ENCODE measurements at regions not wholly inside any gene's neighbourhood (a gene's known extent, or its start where the extent isn't known, plus 50 kb on each side); places are given as distances from the start of the nearest gene placed in this dataset.
A peak's percentile ranks its signal among the peaks of the same experiment; 100 is the strongest.

DNA sequence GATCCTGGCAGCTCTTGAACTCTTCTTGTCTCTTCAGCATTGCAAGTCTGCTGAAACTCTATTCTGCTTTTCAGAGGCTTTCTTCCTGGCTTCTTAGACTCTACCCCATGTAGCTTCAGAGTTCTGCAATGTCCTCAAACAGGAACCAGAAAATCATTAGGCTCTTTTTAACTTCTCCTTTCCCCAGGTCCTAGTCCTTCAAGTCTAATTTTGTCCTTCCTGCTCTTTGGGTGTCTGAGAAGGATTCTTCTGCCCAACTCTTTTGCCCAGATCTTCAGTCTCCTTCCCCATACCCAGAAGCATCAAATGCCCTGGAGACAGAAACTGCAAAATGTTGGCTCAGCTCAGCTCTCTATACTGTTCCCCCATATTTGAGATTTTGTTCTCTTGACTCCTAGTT lies 50.0 kb upstream of the CALM3 start:
- Histone ChIP-seq H3K4me2 (replicated peaks; ENCODE audit: extremely low read depth, low read length, poor library complexity, severe bottlenecking) (peak overlapping the region; percentile 38), H3K79me2 (ENCODE audit: insufficient read depth, low read length) (no peaks in the 10 kb centered on the region), H3K9ac (ENCODE audit: insufficient read depth, low read length, poor library complexity, severe bottlenecking) (no peak overlapping the region), H3K27ac (ENCODE audit: low read depth in 1 of 2, low read length in 2 of 2) (peak overlapping the region in 1 of 2 donors; percentile 77), H3K4me3 (replicated peaks in 1 of 3; ENCODE audit: low read depth in 2 of 3, low read length in 3 of 3) (peak overlapping the region in 1 of 3 experiments; percentile 28), H2AFZ (ENCODE audit: insufficient read depth, low read depth, low read length, poor library complexity, severe bottlenecking) (no peak overlapping the region), H4K20me1 (ENCODE audit: insufficient read depth, low read length) (no peaks in the 10 kb centered on the region), H3K27me3 (ENCODE audit: control insufficient read depth in 2 of 2, insufficient read depth in 2 of 2, low read length in 2 of 2) (no peaks in the 10 kb centered on the region), H3K9me3 (replicated peaks in 1 of 2; ENCODE audit: control insufficient read depth in 1 of 2, insufficient read depth in 1 of 2, low read length in 2 of 2) (peaks cover 9 to 16% of the 10 kb centered on the region in 2 donors), H3K4me1 (ENCODE audit: control insufficient read depth in 1 of 2, insufficient read depth in 2 of 2, low read length in 2 of 2) (peaks cover 35 to 54% of the 10 kb centered on the region in 2 donors), H3K36me3 (replicated peaks in 1 of 2; ENCODE audit: control insufficient read depth in 1 of 2, insufficient read depth in 2 of 2, low read length in 2 of 2) (no peaks in the 10 kb centered on the region)
- Mint-ChIP-seq H3K36me3 (peaks cover 0 to 3% of the 10 kb centered on the region in 2 donors), H3K4me1 (peaks cover 42% of the 10 kb centered on the region), H3K9me3 (peaks cover 13 to 34% (median 24%) of the 10 kb centered on the region in 7 donors), H3K27ac (peak overlapping the region; percentile 83 to 94 (median 87)), H3K4me3 (peak overlapping the region in 1 of 2 donors; percentile 55), H3K27me3 (ENCODE audit: low read depth in 3 of 3) (peaks cover 0 to 5% (median 2%) of the 10 kb centered on the region in 3 donors)
- DNase-seq: peak; percentile 62 to 77 (median 67)
- intact Hi-C loops (cut with micrococcal nuclease): loop anchor here in 1 of 2 donors (10.0 kb wide), 1 partner anchor 54 kb away; the partner anchor contains the start of gene CALM3
- TF ChIP-seq, protein P1, sequence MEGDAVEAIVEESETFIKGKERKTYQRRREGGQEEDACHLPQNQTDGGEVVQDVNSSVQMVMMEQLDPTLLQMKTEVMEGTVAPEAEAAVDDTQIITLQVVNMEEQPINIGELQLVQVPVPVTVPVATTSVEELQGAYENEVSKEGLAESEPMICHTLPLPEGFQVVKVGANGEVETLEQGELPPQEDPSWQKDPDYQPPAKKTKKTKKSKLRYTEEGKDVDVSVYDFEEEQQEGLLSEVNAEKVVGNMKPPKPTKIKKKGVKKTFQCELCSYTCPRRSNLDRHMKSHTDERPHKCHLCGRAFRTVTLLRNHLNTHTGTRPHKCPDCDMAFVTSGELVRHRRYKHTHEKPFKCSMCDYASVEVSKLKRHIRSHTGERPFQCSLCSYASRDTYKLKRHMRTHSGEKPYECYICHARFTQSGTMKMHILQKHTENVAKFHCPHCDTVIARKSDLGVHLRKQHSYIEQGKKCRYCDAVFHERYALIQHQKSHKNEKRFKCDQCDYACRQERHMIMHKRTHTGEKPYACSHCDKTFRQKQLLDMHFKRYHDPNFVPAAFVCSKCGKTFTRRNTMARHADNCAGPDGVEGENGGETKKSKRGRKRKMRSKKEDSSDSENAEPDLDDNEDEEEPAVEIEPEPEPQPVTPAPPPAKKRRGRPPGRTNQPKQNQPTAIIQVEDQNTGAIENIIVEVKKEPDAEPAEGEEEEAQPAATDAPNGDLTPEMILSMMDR (IDR thresholded peaks at IDR 0.05): no peak

Data from CD14-positive monocyte (primary cell).